Vagina (tissue), 2 donors: ENCODE measurements at regions not wholly inside any gene's neighbourhood (a gene's known extent, or its start where the extent isn't known, plus 50 kb on each side); places are given as distances from the start of the nearest gene placed in this dataset.

Experiments
- DNase-seq, 2 donors: peaks; one replicate each; pipeline ENCODE4 v3.0.0-alpha.2; 2017; ENCODE audit errors: extremely low spot score in 2 of 2
- H3K27ac ChIP-seq: fragments of 200-600 bp; sonication (generic); one replicate; pipeline ENCODE4 v1.5.1; 2019
- H3K27me3 ChIP-seq: fragments of 200-600 bp; sonication (generic); one replicate; pipeline ENCODE4 v1.5.1; 2019
- H3K36me3 ChIP-seq, 2 donors: fragments of 200-600 bp; sonication (generic); one replicate each; pipeline ENCODE4 v1.5.1; 2017 to 2019
- H3K4me1 ChIP-seq: fragments of 200-600 bp; sonication (generic); one replicate; pipeline ENCODE4 v1.5.1; 2019
- H3K4me3 ChIP-seq, 2 donors: fragments of 200-600 bp; sonication (generic); 1 replicate in 1 of 2; 2 replicates in 1 of 2; pipeline ENCODE4 v1.5.1; 2016 to 2019
- H3K9me3 ChIP-seq: fragments of 200-600 bp; sonication (generic); one replicate; pipeline ENCODE4 v1.5.1; 2019
- POLR2A ChIP-seq, 2 donors: fragments of 450-650 bp; IDR thresholded peaks; one replicate each; pipeline ENCODE4 v1.6.1; 2017; ENCODE audit warnings: antibody characterized with exemption in 2 of 2, mild to moderate bottlenecking in 2 of 2, moderate library complexity in 2 of 2
- POLR2AphosphoS5 ChIP-seq, 2 donors: sonication (generic); formaldehyde crosslinking; IDR thresholded peaks; one replicate each; pipeline ENCODE4 v1.9.0; 2017; ENCODE audit warnings: antibody characterized with exemption in 2 of 2, mild to moderate bottlenecking in 2 of 2, low read depth in 1 of 2; ENCODE audit not compliant: insufficient read depth in 1 of 2
- intact Hi-C: fragments of 100-400 bp; cut with DNase I; formaldehyde crosslinking; loops from one replicate; pipeline ENCODE4 v1.15.1; 2023
- TF ChIP-seq, protein P1 (sequence below), 3 experiments: fragments of 450-650 bp in 2 of 3; fragments of 200-600 bp in 1 of 3; sonication (generic) in 1 of 3; IDR thresholded peaks; one replicate each; pipeline ENCODE4 v1.5.1; 2017 to 2019; ENCODE audit warnings: antibody characterized with exemption in 3 of 3, mild to moderate bottlenecking in 2 of 3, moderate library complexity in 2 of 3

DNA sequence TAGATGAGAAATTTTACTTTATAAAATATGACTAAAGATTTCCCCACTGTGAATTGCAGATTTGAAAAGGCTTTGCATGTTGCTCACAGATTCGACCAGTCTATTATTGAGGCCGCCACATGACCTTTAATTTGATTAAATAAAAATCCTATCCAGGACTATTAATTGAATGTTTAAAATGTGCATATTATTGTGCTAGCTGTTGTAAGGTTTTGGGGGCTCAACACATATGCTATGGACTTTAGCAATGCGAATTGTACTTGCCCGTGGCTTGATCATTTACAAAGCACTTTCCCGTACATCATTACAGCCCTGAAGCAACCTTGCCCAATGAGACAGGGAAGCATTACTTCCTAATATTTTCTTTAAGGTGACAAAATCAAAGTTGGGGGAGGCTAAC is 243.0 kb downstream of the ACTR3B start:
- TF ChIP-seq, protein P1, sequence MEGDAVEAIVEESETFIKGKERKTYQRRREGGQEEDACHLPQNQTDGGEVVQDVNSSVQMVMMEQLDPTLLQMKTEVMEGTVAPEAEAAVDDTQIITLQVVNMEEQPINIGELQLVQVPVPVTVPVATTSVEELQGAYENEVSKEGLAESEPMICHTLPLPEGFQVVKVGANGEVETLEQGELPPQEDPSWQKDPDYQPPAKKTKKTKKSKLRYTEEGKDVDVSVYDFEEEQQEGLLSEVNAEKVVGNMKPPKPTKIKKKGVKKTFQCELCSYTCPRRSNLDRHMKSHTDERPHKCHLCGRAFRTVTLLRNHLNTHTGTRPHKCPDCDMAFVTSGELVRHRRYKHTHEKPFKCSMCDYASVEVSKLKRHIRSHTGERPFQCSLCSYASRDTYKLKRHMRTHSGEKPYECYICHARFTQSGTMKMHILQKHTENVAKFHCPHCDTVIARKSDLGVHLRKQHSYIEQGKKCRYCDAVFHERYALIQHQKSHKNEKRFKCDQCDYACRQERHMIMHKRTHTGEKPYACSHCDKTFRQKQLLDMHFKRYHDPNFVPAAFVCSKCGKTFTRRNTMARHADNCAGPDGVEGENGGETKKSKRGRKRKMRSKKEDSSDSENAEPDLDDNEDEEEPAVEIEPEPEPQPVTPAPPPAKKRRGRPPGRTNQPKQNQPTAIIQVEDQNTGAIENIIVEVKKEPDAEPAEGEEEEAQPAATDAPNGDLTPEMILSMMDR (IDR thresholded peaks at IDR 0.05), result no peak
- TF ChIP-seq POLR2A (IDR thresholded peaks at IDR 0.05) (no peak), POLR2AphosphoS5 (IDR thresholded peaks at IDR 0.05; ENCODE audit: insufficient read depth in 1 of 2, low read depth in 1 of 2) (no peak)

DNA sequence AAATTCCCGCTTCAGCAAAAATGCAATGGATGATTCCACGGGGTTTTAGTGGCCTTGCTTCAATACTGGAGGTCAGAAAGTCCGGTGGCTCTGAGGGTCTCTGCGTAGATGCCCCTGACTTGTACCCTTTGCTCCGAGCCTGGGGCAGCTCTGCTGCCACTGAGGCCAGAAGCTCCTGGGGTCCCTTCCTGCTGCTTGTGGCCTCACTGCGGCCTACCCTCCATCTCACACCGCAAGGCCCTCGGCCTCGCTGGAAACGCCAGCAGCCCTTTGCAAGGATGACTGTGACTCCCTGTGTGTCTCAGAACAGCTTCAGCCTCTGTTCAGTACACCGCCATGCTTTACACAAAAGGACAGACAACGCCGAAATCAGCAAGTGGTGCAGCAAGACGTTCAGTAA is 244.8 kb downstream of the ACTR3B start:
- Histone ChIP-seq H3K4me3 (no peak overlapping the region), H3K4me1 (no peaks in the 10 kb centered on the region), H3K27ac (no peak overlapping the region), H3K36me3 (no peaks in the 10 kb centered on the region), H3K27me3 (no peaks in the 10 kb centered on the region), H3K9me3 (no peaks in the 10 kb centered on the region)
- no peak for DNase-seq
- TF ChIP-seq POLR2AphosphoS5 (IDR thresholded peaks at IDR 0.05; ENCODE audit: insufficient read depth in 1 of 2, low read depth in 1 of 2) (no peak), POLR2A (IDR thresholded peaks at IDR 0.05) (no peak)
- TF ChIP-seq, protein P1 (IDR thresholded peaks at IDR 0.05), result no peak
- intact Hi-C loops, result no loop called here

More for the DNA sequence above, 243.0 kb downstream of the ACTR3B start:
- H3K36me3 ChIP-seq, result no peaks in the 10 kb centered on the region
- H3K4me1 ChIP-seq, result no peaks in the 10 kb centered on the region
- no peak overlapping the region for H3K4me3 ChIP-seq
- no peaks in the 10 kb centered on the region for H3K27me3 ChIP-seq
- intact Hi-C loops, result no loop called here
- no peak for DNase-seq
- no peaks in the 10 kb centered on the region for H3K9me3 ChIP-seq
- H3K27ac ChIP-seq, result no peak overlapping the region

DNA sequence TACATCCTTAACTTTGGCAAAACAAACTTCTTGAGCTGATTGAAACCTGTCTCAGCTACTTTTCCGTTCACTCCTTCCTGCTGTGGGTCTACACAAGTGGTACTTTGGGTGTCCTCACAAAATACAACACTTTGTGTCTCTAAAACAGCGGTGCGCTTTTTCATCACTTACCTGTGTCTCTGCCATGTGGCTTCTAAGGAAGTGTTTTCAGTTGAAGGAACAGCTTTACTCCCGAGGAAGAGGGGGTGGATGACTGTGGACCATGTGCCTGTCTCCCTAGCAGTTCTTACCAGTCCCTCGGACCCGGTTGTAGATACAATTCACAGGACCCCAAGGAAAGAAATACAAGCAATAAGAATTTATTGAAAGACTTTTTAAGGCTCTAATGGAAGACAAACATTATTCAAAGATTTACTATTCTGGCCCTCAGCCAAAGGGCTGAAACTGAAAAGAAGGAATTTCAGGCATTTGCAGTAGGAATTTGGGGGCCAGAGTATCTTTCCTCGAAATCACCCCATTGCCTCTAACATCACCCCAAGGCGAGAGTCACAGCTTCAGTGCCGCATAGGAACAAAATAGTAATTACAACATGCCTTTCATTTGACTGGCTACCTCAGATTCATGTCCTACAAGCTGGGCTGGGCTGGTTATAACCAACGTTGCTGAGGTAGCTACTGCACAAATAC is 246.3 kb downstream of the ACTR3B start:
- Histone ChIP-seq H3K4me1 (no peaks in the 10 kb centered on the region), H3K27ac (no peak overlapping the region), H3K9me3 (no peaks in the 10 kb centered on the region), H3K4me3 (no peak overlapping the region), H3K27me3 (no peaks in the 10 kb centered on the region), H3K36me3 (no peaks in the 10 kb centered on the region)
- no peak for DNase-seq
- TF ChIP-seq POLR2A (IDR thresholded peaks at IDR 0.05), result no peak
- TF ChIP-seq POLR2AphosphoS5 (IDR thresholded peaks at IDR 0.05; ENCODE audit: insufficient read depth in 1 of 2, low read depth in 1 of 2), result no peak
- intact Hi-C loops, result no loop called here

DNA sequence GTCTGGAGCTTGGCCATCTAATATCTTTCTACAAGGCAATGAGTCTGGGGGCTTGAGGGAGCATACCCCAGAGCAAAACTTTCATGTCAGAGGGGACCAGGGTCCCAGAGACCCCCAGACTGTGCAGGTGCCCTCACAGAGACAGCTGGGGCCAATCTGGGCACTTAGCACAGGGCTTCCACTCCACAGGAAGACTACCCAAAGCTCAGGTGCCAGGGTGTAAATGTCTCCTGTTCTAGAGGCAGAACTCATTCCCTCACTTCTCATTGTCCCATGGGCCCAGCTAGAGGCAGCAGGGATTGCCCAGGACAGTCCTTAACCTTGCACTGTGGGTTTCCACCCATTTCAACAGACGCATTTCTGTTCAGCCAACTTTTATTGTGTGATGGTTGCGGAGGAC is 246.9 kb downstream of the ACTR3B start:
- Histone ChIP-seq H3K27me3 (no peaks in the 10 kb centered on the region), H3K27ac (no peak overlapping the region), H3K4me1 (no peaks in the 10 kb centered on the region), H3K4me3 (no peak overlapping the region), H3K9me3 (no peaks in the 10 kb centered on the region), H3K36me3 (no peaks in the 10 kb centered on the region)
- intact Hi-C loops, result no loop called here
- DNase-seq, result no peak
- TF ChIP-seq, protein P1 (IDR thresholded peaks at IDR 0.05), result no peak
- TF ChIP-seq POLR2A (IDR thresholded peaks at IDR 0.05), result no peak
- TF ChIP-seq POLR2AphosphoS5 (IDR thresholded peaks at IDR 0.05; ENCODE audit: insufficient read depth in 1 of 2, low read depth in 1 of 2), result no peak

DNA sequence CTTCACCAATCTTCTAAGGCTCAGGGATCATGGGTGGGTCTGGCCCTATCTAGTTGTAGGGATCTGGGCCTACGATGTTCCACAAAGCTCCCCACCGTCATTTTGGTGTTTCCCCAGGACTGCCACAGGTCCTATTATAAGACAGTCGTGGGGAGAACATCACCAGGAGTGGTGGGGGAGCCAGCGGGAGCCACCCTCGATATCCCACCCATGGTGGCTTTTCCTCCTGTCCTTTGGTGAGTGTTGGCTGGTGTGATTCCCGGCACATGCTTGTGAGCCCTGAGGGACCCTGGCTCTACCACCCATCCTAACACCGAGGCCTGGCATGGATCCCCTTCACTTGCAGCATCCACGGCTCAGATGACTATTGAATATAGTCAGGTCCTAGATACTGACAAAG is 247.4 kb downstream of the ACTR3B start:
- H3K4me3 ChIP-seq, result no peak overlapping the region
- no peaks in the 10 kb centered on the region for H3K4me1 ChIP-seq
- no peak for DNase-seq
- H3K36me3 ChIP-seq, result no peaks in the 10 kb centered on the region
- intact Hi-C loops, result no loop called here
- no peak overlapping the region for H3K27ac ChIP-seq
- H3K9me3 ChIP-seq, result no peaks in the 10 kb centered on the region
- TF ChIP-seq, protein P1 (IDR thresholded peaks at IDR 0.05), result no peak
- TF ChIP-seq POLR2AphosphoS5 (IDR thresholded peaks at IDR 0.05; ENCODE audit: insufficient read depth in 1 of 2, low read depth in 1 of 2), result no peak
- no peak for TF ChIP-seq POLR2A (IDR thresholded peaks at IDR 0.05)
- no peaks in the 10 kb centered on the region for H3K27me3 ChIP-seq
